HG02943 (cell line): ENCODE measurements at regions not wholly inside any gene's neighbourhood (a gene's known extent, or its start where the extent isn't known, plus 50 kb on each side); places are given as distances from the start of the nearest gene placed in this dataset.
"Not testable (repeated sequence)": the region's sequence is repeated elsewhere in the genome, so short reads cannot be mapped to it uniquely, and the experiment has no call there.

Experiments
- ATAC-seq: cut with Tn5 transposase; IDR thresholded peaks from one replicate; pipeline ENCODE4 v1.9.1; 2021; ENCODE audit warnings: mild to moderate bottlenecking, low read depth, moderate library complexity; ENCODE audit not compliant: unreplicated experiment

- ATAC-seq, result not testable (repeated sequence)
Measured at GRCh38 chr1:219070395-219070794, 103.3 kb upstream of the LYPLAL1 start.

GRCh38 chr1:219071209-219071608, 102.5 kb upstream of the LYPLAL1 start:
- no peak for ATAC-seq

- ATAC-seq, result no peak
Measured at GRCh38 chr1:219072329-219072728, 101.3 kb upstream of the LYPLAL1 start.

- ATAC-seq, result no peak
Measured at GRCh38 chr1:219074084-219074728, 99.5 kb upstream of the LYPLAL1 start.

GRCh38 chr1:219075121-219075879, 98.4 kb upstream of the LYPLAL1 start:
- no peak for ATAC-seq

GRCh38 chr1:219076326-219076937, 97.2 kb upstream of the LYPLAL1 start:
- ATAC-seq, result no peak

GRCh38 chr1:219077767-219078166, 95.9 kb upstream of the LYPLAL1 start:
- not testable (repeated sequence) for ATAC-seq

- no peak for ATAC-seq
Measured at GRCh38 chr1:219081943-219082925, 91.4 kb upstream of the LYPLAL1 start.

- no peak for ATAC-seq
Measured at GRCh38 chr1:219083631-219084030, 90.0 kb upstream of the LYPLAL1 start.

GRCh38 chr1:219085082-219085481, 88.6 kb upstream of the LYPLAL1 start:
- ATAC-seq, result no peak

GRCh38 chr1:219085988-219086387, 87.7 kb upstream of the LYPLAL1 start:
- ATAC-seq, result no peak

GRCh38 chr1:219086956-219087469, 86.7 kb upstream of the LYPLAL1 start:
- no peak for ATAC-seq

GRCh38 chr1:219088778-219089557, 84.7 kb upstream of the LYPLAL1 start:
- ATAC-seq, result peak; percentile 67

- peak; percentile 86 for ATAC-seq
Measured at GRCh38 chr1:219090607-219091006, 83.1 kb upstream of the LYPLAL1 start.

GRCh38 chr1:219092206-219092605, 81.5 kb upstream of the LYPLAL1 start:
- ATAC-seq, result no peak

GRCh38 chr1:219099307-219099706, 74.4 kb upstream of the LYPLAL1 start:
- no peak for ATAC-seq

GRCh38 chr1:219100059-219100458, 73.6 kb upstream of the LYPLAL1 start:
- no peak for ATAC-seq

GRCh38 chr1:219102466-219102865, 71.2 kb upstream of the LYPLAL1 start:
- ATAC-seq, result not testable (repeated sequence)

GRCh38 chr1:219105893-219106292, 67.8 kb upstream of the LYPLAL1 start:
- no peak for ATAC-seq
